DMS79 (cell line): ENCODE measurements at regions not wholly inside any gene's neighbourhood (a gene's known extent, or its start where the extent isn't known, plus 50 kb on each side); places are given as distances from the start of the nearest gene placed in this dataset.

Source experiments
- DNase-seq: peaks from one replicate; lab custom pipeline; 2025; lab: John Stamatoyannopoulos, UW

- no peak for DNase-seq
Measured at GRCh38 chr3:89043406-89043932, 64.0 kb upstream of the EPHA3 start.

- no peak for DNase-seq
Measured at GRCh38 chr3:89046661-89047060, 60.8 kb upstream of the EPHA3 start.

GRCh38 chr3:89049119-89049518 is 58.3 kb upstream of the EPHA3 start:
- DNase-seq = no peak

- DNase-seq = no peak
Measured at GRCh38 chr3:89052386-89052785, 55.0 kb upstream of the EPHA3 start.

- DNase-seq = no peak
Measured at GRCh38 chr3:89057398-89057797, 50.0 kb upstream of the EPHA3 start.
